ENCODE measurements at regions not wholly inside any gene's neighbourhood (a gene's known extent, or its start where the extent isn't known, plus 50 kb on each side); places are given as distances from the start of the nearest gene placed in this dataset.

- intact Hi-C loops (cut with micrococcal nuclease; ENCODE audit: unreplicated experiment) = no loop called here
- FAIRE-seq = no peak
- no TSS peak for BruUV-seq (replicated peaks)
- H2AFZ ChIP-seq (ENCODE audit: control insufficient read depth, low read depth, low read length) = no peak overlapping the region
- ChIA-PET RAD21 (ENCODE audit: unreplicated experiment) (no interaction called here), SMC1A (ENCODE audit: uncharacterized antibody, unreplicated experiment) (no interaction called here), POLR2A (no interaction called here), CTCF (no interaction called here)
- ATAC-seq = no peak
- H4K20me1 ChIP-seq (ENCODE audit: control insufficient read depth, insufficient read depth) = no peaks in the 10 kb centered on the region
- 22% methylated on average over 9 of the region's 9 CpGs for WGBS (ENCODE audit: insufficient coverage, insufficient replicate concordance, low lambda C conversion rate, missing lambda C conversion rate)
- H3K27me3 ChIP-seq (replicated peaks in 1 of 2; ENCODE audit: control insufficient read depth in 2 of 2, insufficient read depth in 2 of 2, low read length in 1 of 2) = no peaks in the 10 kb centered on the region
- H3K9me3 ChIP-seq (replicated peaks; ENCODE audit: control insufficient read depth, insufficient read depth, low read length) = no peaks in the 10 kb centered on the region
- H3K4me1 ChIP-seq (ENCODE audit: control insufficient read depth, insufficient read depth, low read length) = no peaks in the 10 kb centered on the region
- no peaks in the 10 kb centered on the region for H3K36me3 ChIP-seq (ENCODE audit: control insufficient read depth in 2 of 2, insufficient read depth in 2 of 2, low read length in 1 of 2)
- no peak overlapping the region for H3K27ac ChIP-seq (ENCODE audit: control insufficient read depth, insufficient read depth)
- DNase-seq (ENCODE audit: low read depth, low spot score) = no peak
- H3K79me2 ChIP-seq (ENCODE audit: control insufficient read depth, insufficient read depth, low read length) = no peaks in the 10 kb centered on the region
- H3K4me2 ChIP-seq (ENCODE audit: control insufficient read depth, insufficient read depth) = no peak overlapping the region
- no peak overlapping the region for H3K9ac ChIP-seq (ENCODE audit: control insufficient read depth, insufficient read depth, low read length)
- in situ Hi-C loops (cut with MboI) = no loop called here
- no peak overlapping the region for H3K4me3 ChIP-seq
- TF ChIP-seq KAT2A (conservative IDR thresholded peaks at IDR 0.05; ENCODE audit: control insufficient read depth, low read depth, low read length) (no peak), GABPA (IDR thresholded peaks at IDR 0.05; ENCODE audit: low read depth) (no peak), ETV6 (conservative IDR thresholded peaks at IDR 0.05 in 1 of 2, IDR thresholded peaks at IDR 0.05 in 1 of 2; ENCODE audit: borderline replicate concordance in 1 of 2, low read depth in 1 of 2) (no peak), TCF3 (IDR thresholded peaks at IDR 0.05; ENCODE audit: borderline replicate concordance, insufficient read depth, low read depth, low read length) (no peak), HDAC6 (IDR thresholded peaks at IDR 0.05; ENCODE audit: unreplicated experiment) (no peak), MYB (IDR thresholded peaks at IDR 0.05; ENCODE audit: borderline replicate concordance, low read depth, low read length) (no peak), RCOR1 (conservative IDR thresholded peaks at IDR 0.05; ENCODE audit: low read depth, low read length) (no peak), SREBF1 (IDR thresholded peaks at IDR 0.05; ENCODE audit: low read length) (no peak), STAT3 (IDR thresholded peaks at IDR 0.05; ENCODE audit: low read depth, low read length) (no peak), MAX (IDR thresholded peaks at IDR 0.05; ENCODE audit: low read depth, low read length) (no peak), TCF12 (IDR thresholded peaks at IDR 0.05; ENCODE audit: low read depth, low read length) (no peak), TBL1XR1 (IDR thresholded peaks at IDR 0.05; ENCODE audit: low read depth, low read length) (no peak), IKZF2 (IDR thresholded peaks at IDR 0.05) (no peak), SUZ12 (IDR thresholded peaks at IDR 0.05; ENCODE audit: unreplicated experiment) (no peak)
- TF ChIP-seq, protein P1, sequence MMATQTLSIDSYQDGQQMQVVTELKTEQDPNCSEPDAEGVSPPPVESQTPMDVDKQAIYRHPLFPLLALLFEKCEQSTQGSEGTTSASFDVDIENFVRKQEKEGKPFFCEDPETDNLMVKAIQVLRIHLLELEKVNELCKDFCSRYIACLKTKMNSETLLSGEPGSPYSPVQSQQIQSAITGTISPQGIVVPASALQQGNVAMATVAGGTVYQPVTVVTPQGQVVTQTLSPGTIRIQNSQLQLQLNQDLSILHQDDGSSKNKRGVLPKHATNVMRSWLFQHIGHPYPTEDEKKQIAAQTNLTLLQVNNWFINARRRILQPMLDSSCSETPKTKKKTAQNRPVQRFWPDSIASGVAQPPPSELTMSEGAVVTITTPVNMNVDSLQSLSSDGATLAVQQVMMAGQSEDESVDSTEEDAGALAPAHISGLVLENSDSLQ (IDR thresholded peaks at IDR 0.05) = no peak
- TF ChIP-seq, protein P2, sequence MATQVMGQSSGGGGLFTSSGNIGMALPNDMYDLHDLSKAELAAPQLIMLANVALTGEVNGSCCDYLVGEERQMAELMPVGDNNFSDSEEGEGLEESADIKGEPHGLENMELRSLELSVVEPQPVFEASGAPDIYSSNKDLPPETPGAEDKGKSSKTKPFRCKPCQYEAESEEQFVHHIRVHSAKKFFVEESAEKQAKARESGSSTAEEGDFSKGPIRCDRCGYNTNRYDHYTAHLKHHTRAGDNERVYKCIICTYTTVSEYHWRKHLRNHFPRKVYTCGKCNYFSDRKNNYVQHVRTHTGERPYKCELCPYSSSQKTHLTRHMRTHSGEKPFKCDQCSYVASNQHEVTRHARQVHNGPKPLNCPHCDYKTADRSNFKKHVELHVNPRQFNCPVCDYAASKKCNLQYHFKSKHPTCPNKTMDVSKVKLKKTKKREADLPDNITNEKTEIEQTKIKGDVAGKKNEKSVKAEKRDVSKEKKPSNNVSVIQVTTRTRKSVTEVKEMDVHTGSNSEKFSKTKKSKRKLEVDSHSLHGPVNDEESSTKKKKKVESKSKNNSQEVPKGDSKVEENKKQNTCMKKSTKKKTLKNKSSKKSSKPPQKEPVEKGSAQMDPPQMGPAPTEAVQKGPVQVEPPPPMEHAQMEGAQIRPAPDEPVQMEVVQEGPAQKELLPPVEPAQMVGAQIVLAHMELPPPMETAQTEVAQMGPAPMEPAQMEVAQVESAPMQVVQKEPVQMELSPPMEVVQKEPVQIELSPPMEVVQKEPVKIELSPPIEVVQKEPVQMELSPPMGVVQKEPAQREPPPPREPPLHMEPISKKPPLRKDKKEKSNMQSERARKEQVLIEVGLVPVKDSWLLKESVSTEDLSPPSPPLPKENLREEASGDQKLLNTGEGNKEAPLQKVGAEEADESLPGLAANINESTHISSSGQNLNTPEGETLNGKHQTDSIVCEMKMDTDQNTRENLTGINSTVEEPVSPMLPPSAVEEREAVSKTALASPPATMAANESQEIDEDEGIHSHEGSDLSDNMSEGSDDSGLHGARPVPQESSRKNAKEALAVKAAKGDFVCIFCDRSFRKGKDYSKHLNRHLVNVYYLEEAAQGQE (IDR thresholded peaks at IDR 0.05; ENCODE audit: low read depth, low read length) = no peak
Measured at GRCh38 chr20:52763321-52763853, 208.8 kb upstream of the TSHZ2 start.

Data from GM12878 (cell line).